ENCODE measurements at regions not wholly inside any gene's neighbourhood (a gene's known extent, or its start where the extent isn't known, plus 50 kb on each side); places are given as distances from the start of the nearest gene placed in this dataset.

GRCh38 chr16:73231944-73232554, 184.1 kb upstream of the ZFHX3 start (continued):
- TF ChIP-seq ZNF217 (IDR thresholded peaks at IDR 0.05) (no peak), ETV6 (conservative IDR thresholded peaks at IDR 0.05 in 1 of 2, IDR thresholded peaks at IDR 0.05 in 1 of 2; ENCODE audit: borderline replicate concordance in 1 of 2, low read depth in 1 of 2) (no peak), YY1 (IDR thresholded peaks at IDR 0.05; ENCODE audit: low read depth, low read length) (no peak), E2F4 (IDR thresholded peaks at IDR 0.05; ENCODE audit: low read depth, low read length) (no peak), NR2C1 (IDR thresholded peaks at IDR 0.05) (no peak), ESRRA (IDR thresholded peaks at IDR 0.05; ENCODE audit: low read length) (no peak), ZNF687 (IDR thresholded peaks at IDR 0.05) (no peak), TCF3 (IDR thresholded peaks at IDR 0.05; ENCODE audit: borderline replicate concordance, insufficient read depth, low read depth, low read length) (no peak), NFXL1 (IDR thresholded peaks at IDR 0.05; ENCODE audit: borderline replicate concordance) (no peak)
- TF ChIP-seq, protein P1, sequence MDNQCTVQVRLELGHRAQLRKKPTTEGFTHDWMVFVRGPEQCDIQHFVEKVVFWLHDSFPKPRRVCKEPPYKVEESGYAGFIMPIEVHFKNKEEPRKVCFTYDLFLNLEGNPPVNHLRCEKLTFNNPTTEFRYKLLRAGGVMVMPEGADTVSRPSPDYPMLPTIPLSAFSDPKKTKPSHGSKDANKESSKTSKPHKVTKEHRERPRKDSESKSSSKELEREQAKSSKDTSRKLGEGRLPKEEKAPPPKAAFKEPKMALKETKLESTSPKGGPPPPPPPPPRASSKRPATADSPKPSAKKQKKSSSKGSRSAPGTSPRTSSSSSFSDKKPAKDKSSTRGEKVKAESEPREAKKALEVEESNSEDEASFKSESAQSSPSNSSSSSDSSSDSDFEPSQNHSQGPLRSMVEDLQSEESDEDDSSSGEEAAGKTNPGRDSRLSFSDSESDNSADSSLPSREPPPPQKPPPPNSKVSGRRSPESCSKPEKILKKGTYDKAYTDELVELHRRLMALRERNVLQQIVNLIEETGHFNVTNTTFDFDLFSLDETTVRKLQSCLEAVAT (IDR thresholded peaks at IDR 0.05), result no peak
- TF ChIP-seq, protein P2, sequence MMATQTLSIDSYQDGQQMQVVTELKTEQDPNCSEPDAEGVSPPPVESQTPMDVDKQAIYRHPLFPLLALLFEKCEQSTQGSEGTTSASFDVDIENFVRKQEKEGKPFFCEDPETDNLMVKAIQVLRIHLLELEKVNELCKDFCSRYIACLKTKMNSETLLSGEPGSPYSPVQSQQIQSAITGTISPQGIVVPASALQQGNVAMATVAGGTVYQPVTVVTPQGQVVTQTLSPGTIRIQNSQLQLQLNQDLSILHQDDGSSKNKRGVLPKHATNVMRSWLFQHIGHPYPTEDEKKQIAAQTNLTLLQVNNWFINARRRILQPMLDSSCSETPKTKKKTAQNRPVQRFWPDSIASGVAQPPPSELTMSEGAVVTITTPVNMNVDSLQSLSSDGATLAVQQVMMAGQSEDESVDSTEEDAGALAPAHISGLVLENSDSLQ (IDR thresholded peaks at IDR 0.05), result no peak
